Activated T-cell treated with anti-CD3 and anti-CD28 coated beads for 24 hours (primary cell): ENCODE measurements at regions not wholly inside any gene's neighbourhood (a gene's known extent, or its start where the extent isn't known, plus 50 kb on each side); places are given as distances from the start of the nearest gene placed in this dataset.

Experiments
- DNase-seq: peaks from one replicate; pipeline ENCODE4 v3.0.0-alpha.2; 2020; ENCODE audit warnings: low read depth

DNA sequence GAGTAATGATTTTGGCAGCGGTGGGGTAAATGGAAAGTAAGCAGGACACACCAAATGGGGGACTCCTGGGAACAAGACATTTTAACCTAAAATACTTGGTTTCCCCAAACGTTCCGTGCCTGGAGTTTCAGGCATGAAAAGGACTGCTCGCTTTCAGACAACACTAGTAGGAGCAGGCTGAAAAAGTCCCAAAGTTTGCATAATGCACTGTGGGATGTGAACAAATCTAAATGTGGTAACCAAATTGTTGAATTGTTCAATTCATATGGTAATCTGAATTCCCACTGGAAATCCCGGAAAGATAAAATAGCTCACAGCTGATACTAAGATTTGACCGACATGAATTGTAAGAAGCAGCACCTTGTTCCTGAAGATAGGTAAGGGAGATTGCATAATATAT, 467.2 kb upstream of the ARGLU1 start:
- DNase-seq = no peak

DNA sequence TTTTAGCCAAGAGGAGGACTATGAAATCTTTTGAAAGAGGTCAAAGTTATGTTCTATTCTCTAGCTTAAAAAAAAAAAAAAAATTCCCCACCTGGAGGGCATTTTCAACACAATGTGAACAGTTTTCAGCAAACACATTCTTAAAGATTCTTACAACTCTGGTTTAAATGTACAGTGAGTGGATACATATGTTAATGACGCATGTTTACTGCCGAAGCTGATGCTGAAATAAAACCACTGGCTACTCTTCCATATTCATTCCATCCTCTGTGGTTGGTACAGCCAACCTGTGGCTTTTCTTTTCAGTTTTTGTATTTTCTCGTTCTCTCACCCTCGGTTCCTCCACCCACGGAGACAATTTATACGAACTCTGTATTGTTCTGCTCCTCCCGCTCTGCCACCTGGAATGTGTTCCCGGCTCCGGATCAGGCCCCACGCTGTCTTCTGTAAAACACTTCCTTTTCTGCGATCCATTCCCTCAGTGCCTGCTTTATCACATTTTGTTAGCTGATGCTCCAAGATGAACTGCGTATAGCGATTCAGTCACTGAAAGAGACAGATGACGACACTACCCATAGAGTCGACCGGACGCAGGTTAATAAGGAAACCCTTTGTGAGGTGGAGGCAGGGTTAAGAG, 466.4 kb upstream of the ARGLU1 start:
- DNase-seq = no peak

DNA sequence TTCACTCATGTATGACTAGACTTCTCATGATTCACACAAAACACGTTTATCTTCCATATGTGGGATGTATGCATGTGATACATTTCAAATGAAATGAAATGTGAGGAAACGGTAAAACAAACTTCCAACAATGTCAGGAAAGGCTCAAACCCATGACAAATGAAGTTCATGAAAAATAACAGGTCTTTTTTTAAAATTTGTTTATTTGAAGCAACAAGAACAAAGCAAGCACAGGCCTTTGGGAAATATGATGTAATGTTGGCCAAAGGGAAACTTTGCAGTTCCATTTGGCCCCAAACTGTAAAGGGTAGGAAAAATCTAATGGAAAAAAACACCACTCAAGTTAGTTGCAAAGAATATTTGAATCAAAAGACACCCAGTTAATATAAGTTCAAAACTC, 463.8 kb upstream of the ARGLU1 start:
- DNase-seq = no peak

DNA sequence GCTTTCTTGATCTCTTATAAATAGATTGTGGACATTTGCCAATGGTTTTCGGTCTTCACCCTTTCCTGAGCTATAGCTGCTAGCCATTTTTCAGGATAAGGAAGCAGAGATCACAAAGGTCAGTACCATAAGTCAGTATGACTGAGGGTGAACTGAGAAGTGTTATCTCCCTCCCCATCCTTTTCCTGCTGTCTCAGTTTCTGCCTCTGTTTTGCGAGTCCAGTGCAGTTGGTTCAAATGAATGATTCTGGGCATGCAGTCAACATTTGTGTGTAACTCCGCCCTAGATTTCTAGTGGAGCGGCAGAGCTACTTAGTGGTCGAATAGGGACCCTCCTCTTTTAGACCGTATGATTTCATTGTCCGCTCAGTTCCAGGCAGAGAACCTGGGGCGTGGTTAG, 460.8 kb upstream of the ARGLU1 start:
- DNase-seq = no peak

DNA sequence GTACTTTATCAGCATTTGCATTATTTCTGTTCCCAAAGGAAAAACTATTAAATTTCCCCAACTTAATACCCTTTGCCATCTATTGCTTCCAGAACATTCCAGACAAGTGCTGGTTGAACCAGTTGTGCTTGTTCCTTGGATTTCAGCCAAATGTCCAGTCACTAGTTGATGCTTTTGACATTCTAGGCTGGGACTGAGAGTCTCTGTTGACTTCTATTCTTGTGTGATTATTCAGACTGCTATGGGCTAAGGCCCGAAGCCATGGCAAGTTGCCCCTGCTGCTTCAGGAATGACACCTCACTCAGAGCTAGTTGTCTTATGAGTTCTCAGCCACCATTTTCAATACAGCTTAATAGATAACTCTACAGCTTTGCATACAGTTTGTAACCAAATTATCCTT, 458.1 kb upstream of the ARGLU1 start:
- no peak for DNase-seq

DNA sequence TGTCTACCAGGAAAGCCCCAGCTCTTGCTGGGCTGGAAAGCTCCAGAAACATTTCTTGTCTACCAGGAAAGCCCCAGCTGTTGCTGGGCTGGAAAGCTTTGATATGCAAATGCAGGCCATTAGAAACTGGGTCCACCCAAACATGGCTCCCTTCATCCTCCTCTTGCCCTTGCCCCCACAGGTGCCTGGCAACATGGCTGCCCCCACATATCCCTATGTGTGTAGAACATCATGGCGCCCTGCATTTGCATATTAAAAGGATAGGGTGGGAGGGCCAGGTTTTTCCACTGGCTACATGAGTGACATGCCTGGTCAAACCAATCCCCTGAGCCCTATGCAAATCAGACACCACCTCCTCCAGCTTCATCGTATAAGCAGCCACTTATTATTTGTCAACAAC, 455.4 kb upstream of the ARGLU1 start:
- DNase-seq = no peak

DNA sequence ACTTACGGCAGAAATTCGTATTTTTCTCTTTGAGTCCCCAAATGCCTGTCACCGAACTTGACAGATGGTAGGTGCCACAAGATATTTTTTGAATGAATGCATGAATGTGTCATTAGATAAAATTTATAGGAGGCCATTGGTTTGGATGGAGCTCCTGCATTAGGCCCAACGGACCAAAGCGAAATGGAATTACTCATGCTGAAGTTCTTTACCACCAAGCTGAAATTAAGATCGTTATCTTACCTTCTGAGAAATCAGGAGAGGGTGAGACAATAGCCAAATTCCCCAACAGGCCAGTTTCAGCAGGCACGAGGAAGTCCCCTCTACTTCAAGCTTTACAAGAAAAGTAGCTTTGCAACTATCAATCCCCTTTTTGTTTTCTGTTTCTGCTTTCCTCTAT, 452.5 kb upstream of the ARGLU1 start:
- DNase-seq = no peak

DNA sequence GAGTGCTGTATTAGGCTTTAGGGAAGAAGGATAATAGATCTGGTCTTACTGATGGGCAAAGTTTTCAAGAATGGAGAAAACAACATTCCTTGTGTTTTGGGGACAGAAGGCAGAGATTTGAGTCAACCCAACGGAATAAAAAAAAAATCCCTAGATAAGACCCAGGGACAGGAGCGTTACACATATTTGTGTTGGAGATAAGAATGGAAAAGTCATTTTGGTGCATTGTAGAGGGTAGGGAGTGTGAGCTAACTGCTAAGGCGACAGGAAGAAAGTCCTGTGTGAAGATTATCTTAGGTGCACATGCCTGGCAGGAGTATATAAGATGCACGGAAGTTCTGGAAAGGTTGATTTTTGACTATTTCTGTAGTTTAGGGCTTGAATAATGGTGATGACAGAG, 450.3 kb upstream of the ARGLU1 start:
- DNase-seq = no peak

DNA sequence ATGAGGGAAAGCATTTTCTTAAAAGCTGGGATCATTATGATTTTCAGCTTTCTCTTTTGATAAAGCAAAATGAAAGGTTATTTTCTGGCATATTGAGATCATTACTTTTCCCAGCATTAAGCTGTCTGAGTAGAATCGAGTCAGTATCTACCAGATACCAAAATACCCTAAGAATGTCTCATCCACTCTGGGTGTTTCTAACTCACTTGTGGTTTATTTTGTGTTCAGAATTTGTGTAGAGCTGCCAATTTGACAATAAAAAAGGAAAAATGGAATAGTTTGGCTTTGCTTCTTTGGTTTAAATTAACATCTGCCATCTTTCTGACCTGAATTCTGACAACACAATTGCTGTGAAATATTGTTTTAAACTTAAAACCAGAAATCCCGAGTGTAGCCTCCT, 438.7 kb upstream of the ARGLU1 start:
- DNase-seq = no peak

DNA sequence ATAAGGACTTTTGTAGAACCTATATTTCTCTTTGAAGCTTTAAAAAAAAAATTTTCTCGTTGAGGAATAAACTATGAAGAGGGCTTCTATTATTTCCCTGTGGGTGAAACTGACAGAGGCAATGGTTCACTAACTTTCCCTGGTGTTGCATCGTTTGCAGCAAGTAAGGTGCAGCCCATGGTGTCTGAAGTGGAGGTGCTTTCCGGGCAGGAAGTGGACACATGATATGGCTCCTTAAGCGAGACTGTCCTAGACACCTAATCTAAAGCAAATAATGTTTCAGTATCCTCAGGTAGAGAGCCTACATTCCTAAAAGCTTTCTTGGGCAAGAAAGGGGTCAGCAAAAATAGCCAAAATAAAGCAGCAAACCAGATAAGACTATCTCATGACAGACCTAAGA, 437.6 kb upstream of the ARGLU1 start:
- DNase-seq = no peak

DNA sequence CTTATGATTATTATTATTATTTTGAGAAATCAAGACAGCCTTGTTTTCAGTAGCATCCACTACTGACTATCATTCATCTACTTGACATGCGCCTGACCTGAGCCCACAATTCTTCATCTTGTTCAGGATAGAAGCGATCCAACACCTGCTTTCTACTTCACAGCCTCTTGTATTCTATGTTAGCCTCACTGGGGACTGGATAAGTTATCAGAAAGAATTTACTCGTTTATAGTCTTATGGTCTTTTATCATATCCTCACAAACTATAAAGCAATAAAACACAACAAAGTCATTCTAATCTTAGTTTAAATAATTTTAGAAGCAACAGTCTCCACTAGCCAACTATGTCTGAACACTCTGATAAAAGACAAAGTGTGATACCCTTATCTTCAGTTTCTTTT, 436.0 kb upstream of the ARGLU1 start:
- DNase-seq = no peak

DNA sequence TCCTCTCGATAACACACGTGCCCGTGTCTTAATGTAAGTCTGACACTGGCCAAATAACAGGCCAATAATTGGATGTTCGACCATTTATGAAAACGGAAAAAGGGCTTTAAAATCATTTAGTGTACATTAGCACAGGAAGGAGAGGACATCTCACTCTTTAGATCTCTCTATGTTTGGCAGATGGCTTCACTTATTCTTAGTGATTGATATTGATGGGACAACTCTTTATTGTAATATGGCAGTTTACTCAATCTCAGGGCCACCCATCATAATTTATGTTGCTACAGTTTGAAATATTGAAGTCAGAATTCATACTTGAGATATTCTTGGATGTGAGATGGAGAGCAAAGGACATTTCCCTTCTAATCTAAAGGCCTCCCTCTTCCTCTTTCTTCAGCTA, 430.7 kb upstream of the ARGLU1 start:
- DNase-seq = no peak

DNA sequence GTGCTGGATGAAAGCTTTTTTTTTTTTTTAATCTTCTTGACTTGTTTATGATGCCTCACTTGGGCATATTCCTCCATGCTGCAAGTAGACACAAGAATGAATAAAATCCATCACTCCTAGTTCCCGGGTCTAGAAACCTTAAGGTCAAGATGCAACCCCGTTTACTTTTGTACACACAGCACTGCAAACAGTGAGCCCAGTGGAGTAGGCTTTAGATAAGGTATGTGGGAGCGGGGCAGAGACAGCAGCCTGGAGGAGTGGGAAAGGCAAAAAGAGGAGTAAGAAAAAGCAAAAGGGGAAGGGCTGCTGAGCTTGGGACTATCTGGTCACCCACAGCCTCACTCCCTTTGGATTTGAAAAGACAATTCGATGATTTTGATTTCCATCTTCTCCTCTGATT, 429.8 kb upstream of the ARGLU1 start:
- DNase-seq = no peak

DNA sequence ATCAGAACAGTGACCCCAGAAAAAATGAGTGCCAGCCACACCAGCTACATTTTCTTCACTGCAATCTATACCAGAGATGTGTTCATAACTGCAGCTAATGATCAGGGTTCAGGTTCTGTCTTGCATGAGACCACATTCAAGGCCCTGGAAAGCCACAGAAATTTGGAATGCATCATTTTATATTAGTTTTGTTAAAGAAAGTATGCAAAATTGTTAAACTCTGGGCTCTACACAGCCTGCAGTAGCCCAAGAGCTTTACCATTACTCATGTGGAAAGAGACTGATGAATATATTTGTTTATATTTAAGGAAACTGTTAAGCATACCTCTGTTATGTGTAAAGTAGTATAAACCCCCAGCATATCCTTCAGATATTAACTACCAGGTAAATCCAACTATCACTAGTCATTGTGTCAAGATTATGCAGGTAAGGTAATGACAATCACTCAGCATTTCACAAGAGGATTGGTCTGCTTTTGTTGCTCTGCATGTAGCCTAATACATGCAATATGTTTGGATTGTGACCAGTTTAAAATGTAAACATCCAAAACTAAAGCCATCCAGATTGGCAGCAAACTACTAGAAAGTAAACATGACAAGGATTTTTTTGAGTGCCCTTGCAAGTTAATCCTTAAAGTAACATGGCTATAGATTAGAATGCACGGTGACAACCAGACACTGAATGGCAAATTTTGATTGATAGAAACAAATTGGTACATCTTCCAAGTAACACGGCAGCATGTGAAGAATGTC, 429.1 kb upstream of the ARGLU1 start:
- DNase-seq = no peak

DNA sequence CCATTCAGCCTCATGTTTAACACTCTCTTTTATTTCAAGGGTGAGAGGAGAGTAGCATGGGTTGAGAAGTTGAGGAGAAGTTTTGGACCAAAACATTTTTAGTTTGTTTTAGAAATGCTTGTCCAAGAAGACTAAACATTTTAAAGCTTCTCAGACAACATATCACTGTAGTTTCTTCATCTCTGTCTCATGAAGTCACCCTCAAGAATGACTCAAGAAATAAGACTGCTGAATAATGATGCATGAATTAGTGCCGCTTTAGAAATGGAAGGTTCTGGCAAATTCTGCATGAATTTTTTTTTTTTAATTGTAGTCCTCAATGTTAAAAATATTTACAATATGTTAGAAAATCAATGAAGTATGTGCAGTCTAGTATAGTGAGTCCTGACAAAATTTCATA, 422.7 kb upstream of the ARGLU1 start:
- DNase-seq = no peak

DNA sequence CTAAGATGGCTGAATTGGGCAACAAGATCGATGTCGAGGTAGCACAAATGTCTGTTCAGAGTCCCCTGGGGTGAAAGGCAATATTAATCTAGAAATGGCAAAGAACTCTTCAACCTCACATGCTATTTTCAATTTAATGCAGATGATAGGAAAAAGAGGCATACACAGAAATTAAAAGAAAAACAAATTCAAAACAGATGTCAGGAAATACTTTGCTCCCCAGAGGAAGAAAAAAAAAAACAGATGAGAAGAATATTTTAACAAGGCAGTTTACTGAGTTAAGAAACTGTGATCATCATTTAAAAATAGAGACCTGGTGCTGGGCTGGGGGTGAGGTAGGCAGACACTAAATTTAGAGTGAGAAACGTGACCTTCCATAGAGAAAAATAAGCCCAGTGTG, 421.9 kb upstream of the ARGLU1 start:
- no peak for DNase-seq

DNA sequence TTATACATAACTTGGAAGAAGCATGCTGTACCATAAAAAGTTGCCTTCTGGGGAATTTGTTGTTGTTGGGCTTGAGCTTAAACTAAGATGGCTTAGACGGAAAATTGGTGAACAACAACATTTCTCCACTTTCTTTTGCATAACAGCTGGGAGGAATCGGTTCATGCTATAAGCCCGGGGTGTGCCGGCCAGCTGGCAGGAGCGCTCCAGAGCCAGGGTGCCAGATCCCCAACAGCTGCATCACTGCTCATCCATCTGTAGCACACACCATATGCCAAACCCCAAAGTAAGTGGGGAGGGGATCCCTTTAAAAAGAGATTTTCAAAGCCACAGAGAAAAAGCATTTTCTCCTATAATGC, 419.5 kb upstream of the ARGLU1 start:
- DNase-seq = no peak

DNA sequence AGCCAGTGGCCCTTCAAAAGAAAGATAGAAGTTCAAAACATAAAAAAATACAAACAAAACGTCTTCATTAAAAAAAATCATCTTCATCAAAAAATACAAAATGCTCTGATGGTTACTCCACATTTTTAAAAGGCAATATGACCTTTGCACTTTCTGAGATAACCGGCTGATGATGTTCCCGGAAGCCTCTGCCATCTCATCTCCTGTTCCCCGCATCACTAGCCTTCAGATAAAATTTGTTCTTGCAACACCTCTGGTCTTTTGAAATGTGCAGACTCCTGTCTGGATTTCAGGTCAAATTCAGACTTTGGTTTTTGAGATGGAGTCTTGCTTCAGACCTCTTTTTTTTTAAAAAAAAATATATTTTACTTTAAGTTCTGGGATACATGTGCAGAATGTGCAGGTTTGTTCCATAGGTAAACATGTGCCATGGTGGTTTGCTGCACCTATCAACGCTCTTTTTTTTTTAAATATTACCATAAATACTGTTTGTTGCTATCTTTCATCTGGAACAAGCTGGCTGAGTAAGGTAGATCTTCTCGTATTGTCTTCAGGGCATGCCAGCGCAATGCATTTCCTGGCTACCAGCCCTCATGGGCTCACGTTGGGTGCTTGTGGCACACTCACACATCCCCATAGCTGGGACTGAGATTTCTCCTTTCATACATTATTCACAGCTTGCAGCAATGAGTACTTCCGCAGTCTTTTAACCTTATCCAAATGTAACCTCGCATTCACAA, 418.9 kb upstream of the ARGLU1 start:
- no peak for DNase-seq

DNA sequence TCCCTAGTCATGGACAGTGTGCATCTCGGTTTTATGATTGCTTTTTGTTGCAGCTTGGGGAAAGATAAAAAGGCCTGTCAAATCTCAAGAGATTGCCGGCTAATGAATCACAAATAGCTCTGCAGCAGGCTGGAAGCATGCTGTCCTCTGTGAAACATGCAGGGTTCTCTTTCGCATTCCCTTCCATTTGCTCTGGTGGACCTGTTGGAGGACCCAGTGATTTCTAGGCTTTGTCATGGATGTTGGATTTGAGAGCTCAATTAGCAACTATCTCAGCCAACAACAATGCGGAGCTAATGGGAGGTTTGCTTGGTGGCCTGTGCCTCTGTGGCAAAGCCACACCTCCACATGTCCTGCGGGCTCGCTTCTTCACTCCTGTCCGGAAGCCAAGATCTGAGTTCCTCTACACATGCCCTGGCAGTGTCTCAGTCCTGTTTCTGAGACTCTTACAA, 418.1 kb upstream of the ARGLU1 start:
- no peak for DNase-seq

DNA sequence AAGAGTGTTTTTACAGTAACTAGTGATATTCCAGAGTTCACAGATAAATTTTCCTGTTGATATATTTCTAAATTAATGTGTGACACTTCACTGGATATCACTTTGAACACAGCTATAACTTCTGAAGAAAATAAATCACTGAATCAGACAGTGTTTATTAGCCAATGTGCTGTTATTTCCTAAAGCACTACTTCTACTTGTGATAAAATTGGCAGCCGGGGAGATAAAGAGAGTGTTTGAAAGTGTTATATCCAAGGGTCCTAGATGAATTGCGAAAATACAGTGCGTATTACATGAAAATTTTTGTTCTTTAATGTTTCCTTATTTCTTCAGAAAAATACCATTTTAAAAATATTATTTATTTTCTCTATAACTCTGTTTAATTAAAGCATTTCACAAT, 417.5 kb upstream of the ARGLU1 start:
- no peak for DNase-seq

DNA sequence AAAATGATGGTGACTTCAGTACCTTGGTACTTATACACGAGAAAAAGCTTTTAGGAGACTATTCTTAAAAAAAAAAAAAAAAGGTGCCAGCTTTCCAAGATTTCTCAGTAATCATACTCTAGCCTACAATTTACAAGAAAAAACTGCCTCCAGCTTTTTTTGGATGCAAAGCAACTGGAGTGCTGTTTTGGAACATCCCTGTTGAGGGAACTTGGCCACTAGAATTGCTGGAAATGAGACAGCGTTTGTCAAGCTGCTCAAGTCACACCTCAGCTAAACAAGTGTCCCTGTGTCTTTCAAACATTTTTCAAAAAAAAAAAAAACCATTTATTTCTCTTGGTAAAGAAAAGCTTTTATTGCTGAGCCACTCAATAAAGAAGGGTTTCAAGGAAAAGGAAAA, 413.1 kb upstream of the ARGLU1 start:
- no peak for DNase-seq

DNA sequence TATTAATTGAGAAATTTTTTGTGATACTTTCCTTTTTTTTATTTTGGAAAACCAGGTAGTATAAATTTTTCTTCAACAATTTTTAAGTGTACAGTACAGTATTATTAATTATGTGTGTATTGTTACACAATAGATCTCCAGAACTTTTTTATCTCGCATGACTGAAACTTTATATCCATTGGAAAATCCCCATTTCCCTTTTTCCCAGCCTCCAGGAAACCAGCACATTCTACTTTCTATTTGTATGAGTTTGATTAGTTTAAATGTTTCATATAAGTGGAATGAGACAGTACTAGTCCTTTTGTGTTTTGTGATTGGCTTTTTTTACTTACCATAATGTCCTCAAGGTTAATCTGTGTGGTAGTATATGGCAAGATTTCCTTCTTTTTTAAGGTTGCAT, 399.5 kb upstream of the ARGLU1 start:
- no peak for DNase-seq

DNA sequence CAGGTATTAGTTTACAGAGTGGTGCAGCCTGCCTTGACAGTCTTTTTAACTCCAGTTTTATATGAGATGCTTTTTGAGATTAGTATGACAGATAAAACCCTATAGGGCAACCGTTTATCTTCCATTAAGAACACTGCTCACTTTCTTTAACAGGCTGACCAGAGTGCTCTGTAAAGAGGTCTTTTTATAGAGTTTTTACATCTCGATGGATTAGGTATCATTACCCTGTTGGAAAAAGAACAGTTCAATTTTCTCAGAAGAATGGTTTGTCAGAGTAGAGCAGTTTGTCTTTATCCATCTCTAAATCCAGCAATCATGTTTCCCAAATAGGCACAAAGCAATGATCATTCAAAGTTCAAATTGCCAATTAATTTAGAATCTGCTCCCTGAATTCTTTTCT, 395.2 kb upstream of the ARGLU1 start:
- DNase-seq = no peak

DNA sequence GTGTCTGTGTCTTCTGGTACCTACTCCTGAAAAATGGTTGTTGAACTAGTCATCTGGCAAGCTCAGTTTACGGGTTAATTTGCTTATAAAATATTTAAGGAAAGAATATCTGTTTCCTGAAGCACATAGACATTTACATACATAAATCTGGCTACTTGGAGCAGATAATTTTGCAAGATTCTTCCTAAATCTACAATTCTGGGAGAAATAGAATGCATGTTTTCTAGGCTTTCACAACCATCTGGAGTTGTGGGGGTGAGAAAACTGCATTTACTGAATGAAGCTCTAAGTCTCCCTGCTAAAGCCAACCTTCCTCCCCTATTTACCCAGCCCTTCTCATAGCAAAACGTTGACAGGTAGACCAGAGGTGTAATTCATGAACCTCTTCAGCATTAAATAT, 393.7 kb upstream of the ARGLU1 start:
- no peak for DNase-seq
